Sigmoid colon (tissue), 6 donors: ENCODE measurements at regions not wholly inside any gene's neighbourhood (a gene's known extent, or its start where the extent isn't known, plus 50 kb on each side); places are given as distances from the start of the nearest gene placed in this dataset.

Source experiments
- DNase-seq: peaks from one replicate; pipeline ENCODE4 v3.0.0-alpha.2; 2019
- H3K27ac ChIP-seq, 4 donors: fragments of 200-600 bp; sonication (generic); one replicate each; pipeline ENCODE4 v1.5.1; 2016 to 2019; ENCODE audit warnings: mild to moderate bottlenecking in 1 of 4
- H3K27me3 ChIP-seq, 3 donors: fragments of 200-600 bp; sonication (generic); one replicate each; pipeline ENCODE4 v1.5.1; 2019; ENCODE audit warnings: mild to moderate bottlenecking in 1 of 3
- H3K36me3 ChIP-seq, 4 donors: fragments of 200-600 bp; sonication (generic); one replicate each; pipeline ENCODE4 v1.5.1; 2016 to 2019
- H3K4me1 ChIP-seq, 4 donors: fragments of 200-600 bp; sonication (generic); one replicate each; pipeline ENCODE4 v1.5.1; 2017 to 2019
- H3K4me3 ChIP-seq, 4 donors: fragments of 200-600 bp; sonication (generic); one replicate each; pipeline ENCODE4 v1.5.1; 2017 to 2019; ENCODE audit warnings: mild to moderate bottlenecking in 2 of 4, moderate library complexity in 1 of 4
- H3K9me3 ChIP-seq, 4 donors: fragments of 200-600 bp in 3 of 4; sonication (generic) in 3 of 4; one replicate each; pipeline versions ENCODE4 v1.5.1 to v1.6.1; 2013 to 2019
- EP300 ChIP-seq, 4 donors: sonication (generic); formaldehyde crosslinking; IDR thresholded peaks; one replicate each; pipeline ENCODE4 v1.6.1; 2017; ENCODE audit warnings: antibody characterized with exemption in 4 of 4
- POLR2A ChIP-seq, 2 donors: fragments of 450-650 bp; IDR thresholded peaks; one replicate each; pipeline ENCODE4 v1.6.1; 2016; ENCODE audit warnings: antibody characterized with exemption in 2 of 2, mild to moderate bottlenecking in 2 of 2, moderate library complexity in 2 of 2
- POLR2AphosphoS5 ChIP-seq, 4 donors: sonication (generic); formaldehyde crosslinking; IDR thresholded peaks; one replicate each; pipeline ENCODE4 v1.6.1; 2017; ENCODE audit warnings: antibody characterized with exemption in 4 of 4
- whole genome bisulfite sequencing, 2 donors: extraction: QIAGEN DNeasy Blood & Tissue Kit; methylation state at CpG; one replicate each; pipeline ENCODE4 v1.1.7; 2013; 5-methylcytosine and 5-hydroxymethylcytosine counted together
- intact Hi-C: fragments of 100-400 bp; cut with DNase I; formaldehyde crosslinking; loops from one replicate; pipeline ENCODE4 v1.15.1; 2023
- TF ChIP-seq, protein P1 (sequence below), 4 experiments: fragments of 450-650 bp in 3 of 4; fragments of 200-600 bp in 1 of 4; IDR thresholded peaks; one replicate each; pipeline ENCODE4 v1.5.1; 2016 to 2019; ENCODE audit warnings: antibody characterized with exemption in 4 of 4, mild to moderate bottlenecking in 3 of 4, moderate library complexity in 2 of 4
- donor health status: healthy with polysubstance abuse.
- donor health status: healthy.

DNA sequence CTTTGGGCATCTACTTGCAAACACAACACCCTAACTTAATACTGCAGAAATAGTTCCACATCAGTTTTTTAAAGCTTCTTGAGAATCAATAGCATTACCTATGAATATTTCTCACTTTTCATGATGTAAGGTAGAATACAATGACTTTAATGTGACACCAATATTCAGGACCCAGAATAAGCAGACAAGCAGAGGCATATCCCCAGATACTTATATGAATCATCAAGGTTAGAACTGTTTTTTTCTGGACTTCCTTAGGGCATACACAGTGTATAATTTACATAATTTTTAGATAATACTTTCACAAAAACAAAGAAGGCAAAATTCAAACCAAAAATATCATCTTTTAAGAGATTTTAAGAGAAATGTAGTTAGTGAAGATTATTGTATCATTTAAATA, 885.8 kb downstream of the FSCB start:
- no peak overlapping the region for H3K27ac ChIP-seq
- no peaks in the 10 kb centered on the region for H3K4me1 ChIP-seq
- intact Hi-C loops: no loop called here
- no peak overlapping the region for H3K4me3 ChIP-seq
- H3K27me3 ChIP-seq: no peaks in the 10 kb centered on the region
- H3K36me3 ChIP-seq: no peaks in the 10 kb centered on the region
- H3K9me3 ChIP-seq: no peaks in the 10 kb centered on the region
- DNase-seq: no peak
- no peak for TF ChIP-seq POLR2A (IDR thresholded peaks at IDR 0.05)
- TF ChIP-seq, protein P1, sequence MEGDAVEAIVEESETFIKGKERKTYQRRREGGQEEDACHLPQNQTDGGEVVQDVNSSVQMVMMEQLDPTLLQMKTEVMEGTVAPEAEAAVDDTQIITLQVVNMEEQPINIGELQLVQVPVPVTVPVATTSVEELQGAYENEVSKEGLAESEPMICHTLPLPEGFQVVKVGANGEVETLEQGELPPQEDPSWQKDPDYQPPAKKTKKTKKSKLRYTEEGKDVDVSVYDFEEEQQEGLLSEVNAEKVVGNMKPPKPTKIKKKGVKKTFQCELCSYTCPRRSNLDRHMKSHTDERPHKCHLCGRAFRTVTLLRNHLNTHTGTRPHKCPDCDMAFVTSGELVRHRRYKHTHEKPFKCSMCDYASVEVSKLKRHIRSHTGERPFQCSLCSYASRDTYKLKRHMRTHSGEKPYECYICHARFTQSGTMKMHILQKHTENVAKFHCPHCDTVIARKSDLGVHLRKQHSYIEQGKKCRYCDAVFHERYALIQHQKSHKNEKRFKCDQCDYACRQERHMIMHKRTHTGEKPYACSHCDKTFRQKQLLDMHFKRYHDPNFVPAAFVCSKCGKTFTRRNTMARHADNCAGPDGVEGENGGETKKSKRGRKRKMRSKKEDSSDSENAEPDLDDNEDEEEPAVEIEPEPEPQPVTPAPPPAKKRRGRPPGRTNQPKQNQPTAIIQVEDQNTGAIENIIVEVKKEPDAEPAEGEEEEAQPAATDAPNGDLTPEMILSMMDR (IDR thresholded peaks at IDR 0.05): no peak
- no peak for TF ChIP-seq POLR2AphosphoS5 (IDR thresholded peaks at IDR 0.05)
- TF ChIP-seq EP300 (IDR thresholded peaks at IDR 0.05): no peak

DNA sequence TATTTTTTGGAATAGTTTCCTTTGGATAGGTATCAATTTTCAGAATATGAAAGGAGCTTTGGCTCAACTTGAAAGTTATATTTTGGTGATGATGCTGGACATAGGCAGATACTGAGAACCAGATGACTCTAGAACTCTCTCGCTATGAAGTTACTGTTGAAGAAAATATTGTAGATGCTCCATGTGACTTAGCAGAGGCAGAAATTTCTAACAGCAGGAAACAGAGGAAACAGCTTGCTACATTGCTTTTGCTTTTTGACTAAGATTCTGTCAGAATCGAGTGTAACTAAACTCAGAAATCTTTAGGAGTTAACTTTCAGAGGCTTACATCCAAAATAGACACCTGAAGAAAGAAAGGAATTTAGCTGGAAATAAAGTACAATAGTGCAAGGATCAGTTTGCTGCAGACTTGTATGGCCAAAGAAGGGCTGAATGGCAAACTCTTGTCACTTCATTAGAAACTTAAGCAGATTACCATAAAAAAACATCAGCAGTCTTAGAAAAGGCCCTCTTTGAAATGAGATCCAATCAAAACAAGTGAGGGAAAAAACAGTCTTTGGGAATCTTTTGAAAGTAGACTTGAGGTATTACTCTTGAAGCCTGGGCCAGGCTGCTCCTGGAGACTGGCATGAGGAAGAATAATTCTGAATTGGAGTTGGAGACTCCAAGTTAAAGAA, 911.8 kb downstream of the FSCB start:
- WGBS, 2 donors: 43 to 66% methylated on average over 2 of the region's 2 CpGs
- no peaks in the 10 kb centered on the region for H3K27me3 ChIP-seq
- H3K4me3 ChIP-seq: no peak overlapping the region

DNA sequence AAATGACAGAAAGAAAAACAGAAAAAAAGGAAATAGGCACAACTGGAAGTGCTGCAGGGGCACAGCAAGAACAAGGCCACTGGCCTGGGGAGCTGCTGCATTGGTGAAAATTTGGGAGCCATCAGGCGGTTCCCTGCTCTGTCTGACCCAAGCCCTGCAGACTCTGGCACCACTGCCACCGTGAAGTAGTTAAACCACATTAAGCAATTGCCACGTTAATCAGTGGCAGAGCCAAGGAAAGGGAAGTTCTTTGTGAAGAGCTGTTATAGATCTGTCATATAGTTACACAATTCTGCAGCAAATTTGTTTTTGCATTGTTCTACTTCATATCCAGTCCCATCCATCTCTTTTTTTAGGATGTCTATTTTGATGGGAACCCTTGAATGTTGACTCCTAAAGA, 915.3 kb downstream of the FSCB start:
- Histone ChIP-seq H3K4me1 (no peaks in the 10 kb centered on the region), H3K9me3 (peaks cover 0 to 2% (median 0%) of the 10 kb centered on the region in 4 donors), H3K27ac (no peak overlapping the region), H3K27me3 (no peaks in the 10 kb centered on the region), H3K36me3 (no peaks in the 10 kb centered on the region), H3K4me3 (no peak overlapping the region)
- intact Hi-C loops: no loop called here
- no peak for DNase-seq
- no peak for TF ChIP-seq POLR2A (IDR thresholded peaks at IDR 0.05)
- WGBS, 2 donors: 35 to 36% methylated on average over 3 of the region's 3 CpGs

More for the DNA sequence above, 911.8 kb downstream of the FSCB start:
- peaks cover 0 to 3% (median 0%) of the 10 kb centered on the region in 4 donors for H3K9me3 ChIP-seq
- no peaks in the 10 kb centered on the region for H3K36me3 ChIP-seq
- no peak for DNase-seq
- no peak for TF ChIP-seq EP300 (IDR thresholded peaks at IDR 0.05)
- TF ChIP-seq POLR2AphosphoS5 (IDR thresholded peaks at IDR 0.05): no peak
- no peak for TF ChIP-seq POLR2A (IDR thresholded peaks at IDR 0.05)
- TF ChIP-seq, protein P1 (IDR thresholded peaks at IDR 0.05): no peak
- intact Hi-C loops: no loop called here
- no peak overlapping the region for H3K27ac ChIP-seq
- no peaks in the 10 kb centered on the region for H3K4me1 ChIP-seq

DNA sequence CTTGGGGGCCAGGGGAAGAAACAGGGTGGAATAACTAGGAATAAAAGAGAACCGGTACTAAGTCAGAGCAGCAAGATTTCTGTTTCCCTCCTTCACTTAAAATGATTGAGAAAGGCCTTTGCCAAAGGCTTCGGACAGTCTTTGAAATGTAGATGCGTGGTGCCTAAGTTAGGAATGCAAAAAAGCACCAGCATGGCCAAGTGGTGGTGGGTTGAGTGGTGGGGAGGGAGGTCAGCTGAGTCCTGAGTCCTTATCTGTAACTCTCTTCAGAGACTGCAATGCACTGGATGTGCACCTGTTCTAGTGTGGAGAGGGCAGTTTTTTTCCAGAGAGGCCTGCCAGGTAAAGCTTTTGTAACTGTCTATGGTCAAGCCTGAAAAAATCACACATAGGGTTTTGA, 919.9 kb downstream of the FSCB start:
- Histone ChIP-seq H3K27ac (no peak overlapping the region), H3K4me1 (no peaks in the 10 kb centered on the region), H3K9me3 (no peaks in the 10 kb centered on the region), H3K27me3 (no peaks in the 10 kb centered on the region), H3K4me3 (no peak overlapping the region), H3K36me3 (no peaks in the 10 kb centered on the region)
- DNase-seq: no peak
- TF ChIP-seq, protein P1 (IDR thresholded peaks at IDR 0.05): no peak
- no peak for TF ChIP-seq EP300 (IDR thresholded peaks at IDR 0.05)
- no peak for TF ChIP-seq POLR2AphosphoS5 (IDR thresholded peaks at IDR 0.05)
- no peak for TF ChIP-seq POLR2A (IDR thresholded peaks at IDR 0.05)
- 60 to 75% methylated on average over 3 of the region's 3 CpGs for WGBS, 2 donors
- intact Hi-C loops: no loop called here

DNA sequence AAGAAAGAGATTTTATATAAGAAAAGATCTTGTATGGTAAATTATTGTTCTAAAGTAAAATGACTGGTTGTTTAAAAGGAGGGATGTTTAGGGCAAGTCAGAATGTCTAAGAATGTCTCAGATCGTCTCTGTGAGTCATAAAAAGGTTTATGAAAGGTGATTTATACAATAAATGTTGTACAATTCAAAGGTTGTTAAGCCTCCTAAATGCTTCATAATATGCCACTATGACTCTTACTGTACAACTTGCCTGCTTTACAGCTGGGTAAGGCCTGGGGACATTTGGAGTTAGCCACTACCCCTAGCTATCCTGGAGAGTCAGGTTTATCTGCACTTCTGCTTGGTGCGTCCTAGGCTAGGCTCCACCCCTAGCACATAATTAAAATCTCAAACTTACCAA, 927.4 kb downstream of the FSCB start:
- Histone ChIP-seq H3K36me3 (no peaks in the 10 kb centered on the region), H3K27ac (no peak overlapping the region), H3K27me3 (no peaks in the 10 kb centered on the region), H3K4me3 (no peak overlapping the region), H3K9me3 (no peaks in the 10 kb centered on the region), H3K4me1 (no peaks in the 10 kb centered on the region)
- 28 to 74% methylated on average over 2 of the region's 2 CpGs for WGBS, 2 donors
- DNase-seq: no peak
- intact Hi-C loops: no loop called here
- TF ChIP-seq POLR2A (IDR thresholded peaks at IDR 0.05) (no peak), POLR2AphosphoS5 (IDR thresholded peaks at IDR 0.05) (no peak), EP300 (IDR thresholded peaks at IDR 0.05) (no peak)
- TF ChIP-seq, protein P1 (IDR thresholded peaks at IDR 0.05): no peak
